Activated T-helper 1 cell treated with anti-CD3 and anti-CD28 coated beads, Interleukin-12 subunit alpha, Interleukin-12 subunit beta, Interleukin-2, Interleukin-4 antibody, amounts not matched to agents 30 ng/mL and 10 ng/mL and 1 ng/mL, durations not matched to agents 14 hours and 24 hours and 36 hours (primary cell): ENCODE measurements at regions not wholly inside any gene's neighbourhood (a gene's known extent, or its start where the extent isn't known, plus 50 kb on each side); places are given as distances from the start of the nearest gene placed in this dataset.

Source experiments
- DNase-seq: peaks from one replicate; pipeline ENCODE4 v3.0.0; 2021; ENCODE audit warnings: low spot score
- H3K27ac Mint-ChIP-seq: one replicate; pipeline ENCODE4 v1.8.0; 2021; ENCODE audit warnings: mild to moderate bottlenecking, mixed read lengths
- H3K27me3 Mint-ChIP-seq: one replicate; pipeline ENCODE4 v1.8.0; 2022; ENCODE audit warnings: mild to moderate bottlenecking, moderate library complexity, mixed read lengths; ENCODE audit not compliant: insufficient read depth
- H3K36me3 Mint-ChIP-seq: one replicate; pipeline ENCODE4 v1.8.0; 2021; ENCODE audit warnings: low read depth, mixed read lengths
- H3K4me1 Mint-ChIP-seq: one replicate; pipeline ENCODE4 v1.8.0; 2021; ENCODE audit warnings: low read depth, mixed read lengths
- H3K4me3 Mint-ChIP-seq: one replicate; pipeline ENCODE4 v1.8.0; 2021; ENCODE audit warnings: mild to moderate bottlenecking, moderate library complexity, mixed read lengths
- H3K9me3 Mint-ChIP-seq: one replicate; pipeline ENCODE4 v1.8.0; 2021; ENCODE audit warnings: mixed read lengths
- intact Hi-C: fragments of 100-400 bp; cut with micrococcal nuclease; formaldehyde crosslinking; loops from one replicate; pipeline ENCODE4 v1.15.1; 2024

- peak overlapping the region; percentile 71 for H3K27ac Mint-ChIP-seq
- intact Hi-C loops, result loop anchor here (10.0 kb wide), 1 partner anchor 1482 kb away; no protein-coding TSS in a partner anchor
- H3K4me3 Mint-ChIP-seq, result peak overlapping the region; percentile 22
These were observed 75.2 kb downstream of the INSIG1 start for GRCh38 chr7:155372782-155373358.

GRCh38 chr7:155373359-155374273 lies 75.9 kb downstream of the INSIG1 start:
- Mint-ChIP-seq H3K4me1 (peaks cover 24% of the 10 kb centered on the region), H3K27me3 (peaks cover 75% of the 10 kb centered on the region), H3K27ac (peak overlapping the region; percentile 71), H3K4me3 (peak overlapping the region; percentile 22), H3K36me3 (no peaks in the 10 kb centered on the region), H3K9me3 (no peaks in the 10 kb centered on the region)
- DNase-seq, result no peak
- intact Hi-C loops, result loop anchor here (2.0 to 10.0 kb wide), 3 partner anchors 83 to 1481 kb away; no protein-coding TSS in a partner anchor

More at GRCh38 chr7:155372782-155373358, 75.2 kb downstream of the INSIG1 start:
- Mint-ChIP-seq H3K4me1 (peaks cover 24% of the 10 kb centered on the region), H3K36me3 (no peaks in the 10 kb centered on the region), H3K27me3 (peaks cover 73% of the 10 kb centered on the region), H3K9me3 (no peaks in the 10 kb centered on the region)
- DNase-seq, result no peak

GRCh38 chr7:155374276-155375252 lies 76.9 kb downstream of the INSIG1 start:
- H3K27ac Mint-ChIP-seq, result peak overlapping the region; percentile 55
- peak overlapping the region; percentile 39 for H3K4me3 Mint-ChIP-seq
- H3K9me3 Mint-ChIP-seq, result no peaks in the 10 kb centered on the region
- intact Hi-C loops, result loop anchor here (1.0 to 10.0 kb wide), 4 partner anchors 82 to 1632 kb away; no protein-coding TSS in a partner anchor
- peaks cover 77% of the 10 kb centered on the region for H3K27me3 Mint-ChIP-seq
- no peak for DNase-seq
- H3K4me1 Mint-ChIP-seq, result peaks cover 25% of the 10 kb centered on the region
- no peaks in the 10 kb centered on the region for H3K36me3 Mint-ChIP-seq

- intact Hi-C loops, result loop anchor here (1.0 to 10.0 kb wide), 6 partner anchors 81 to 1631 kb away; no protein-coding TSS in a partner anchor
- no peaks in the 10 kb centered on the region for H3K36me3 Mint-ChIP-seq
- no peak overlapping the region for H3K4me3 Mint-ChIP-seq
- peaks cover 78% of the 10 kb centered on the region for H3K27me3 Mint-ChIP-seq
- H3K4me1 Mint-ChIP-seq, result peaks cover 35% of the 10 kb centered on the region
- no peaks in the 10 kb centered on the region for H3K9me3 Mint-ChIP-seq
- DNase-seq, result no peak
- H3K27ac Mint-ChIP-seq, result peak overlapping the region; percentile 75
These were observed 77.9 kb downstream of the INSIG1 start for GRCh38 chr7:155375337-155376277.

GRCh38 chr7:155377071-155377837 lies 79.6 kb downstream of the INSIG1 start:
- intact Hi-C loops, result loop anchor here (2.0 to 10.0 kb wide), 3 partner anchors 432 to 1626 kb away; no protein-coding TSS in a partner anchor
- peaks cover 80% of the 10 kb centered on the region for H3K27me3 Mint-ChIP-seq
- H3K36me3 Mint-ChIP-seq, result no peaks in the 10 kb centered on the region
- H3K9me3 Mint-ChIP-seq, result no peaks in the 10 kb centered on the region
- H3K27ac Mint-ChIP-seq, result no peak overlapping the region
- H3K4me1 Mint-ChIP-seq, result peaks cover 40% of the 10 kb centered on the region
- no peak overlapping the region for H3K4me3 Mint-ChIP-seq
- DNase-seq, result no peak

GRCh38 chr7:155377838-155378579 lies 79.9 kb upstream of the EN2 start:
- intact Hi-C loops, result loop anchor here (2.0 to 10.0 kb wide), 3 partner anchors 431 to 1625 kb away; no protein-coding TSS in a partner anchor
- no peak for DNase-seq
- Mint-ChIP-seq H3K27me3 (peaks cover 77% of the 10 kb centered on the region), H3K27ac (no peak overlapping the region), H3K36me3 (no peaks in the 10 kb centered on the region), H3K4me3 (no peak overlapping the region), H3K9me3 (no peaks in the 10 kb centered on the region), H3K4me1 (peaks cover 38% of the 10 kb centered on the region)

GRCh38 chr7:155378580-155378934 lies 79.4 kb upstream of the EN2 start:
- no peak overlapping the region for H3K4me3 Mint-ChIP-seq
- no peaks in the 10 kb centered on the region for H3K36me3 Mint-ChIP-seq
- H3K4me1 Mint-ChIP-seq, result peaks cover 32% of the 10 kb centered on the region
- H3K9me3 Mint-ChIP-seq, result no peaks in the 10 kb centered on the region
- DNase-seq, result no peak
- intact Hi-C loops, result loop anchor here (10.0 kb wide), 1 partner anchor 1476 kb away; no protein-coding TSS in a partner anchor
- H3K27me3 Mint-ChIP-seq, result peaks cover 76% of the 10 kb centered on the region
- no peak overlapping the region for H3K27ac Mint-ChIP-seq

- peaks cover 77% of the 10 kb centered on the region for H3K27me3 Mint-ChIP-seq
- peaks cover 32% of the 10 kb centered on the region for H3K4me1 Mint-ChIP-seq
- intact Hi-C loops, result loop anchor here (10.0 kb wide), 1 partner anchor 1476 kb away; no protein-coding TSS in a partner anchor
- H3K36me3 Mint-ChIP-seq, result no peaks in the 10 kb centered on the region
- DNase-seq, result no peak
- H3K9me3 Mint-ChIP-seq, result no peaks in the 10 kb centered on the region
- H3K4me3 Mint-ChIP-seq, result no peak overlapping the region
- no peak overlapping the region for H3K27ac Mint-ChIP-seq
These were observed 78.7 kb upstream of the EN2 start for GRCh38 chr7:155378959-155379871.

- H3K36me3 Mint-ChIP-seq, result no peaks in the 10 kb centered on the region
- H3K27ac Mint-ChIP-seq, result peak overlapping the region; percentile 2
- H3K9me3 Mint-ChIP-seq, result no peaks in the 10 kb centered on the region
- peaks cover 27% of the 10 kb centered on the region for H3K4me1 Mint-ChIP-seq
- intact Hi-C loops, result loop anchor here (2.0 kb wide), 2 partner anchors 72 to 128 kb away; no protein-coding TSS in a partner anchor
- peaks cover 69% of the 10 kb centered on the region for H3K27me3 Mint-ChIP-seq
- H3K4me3 Mint-ChIP-seq, result no peak overlapping the region
- DNase-seq, result peak; percentile 47
These were observed 77.6 kb upstream of the EN2 start for GRCh38 chr7:155380221-155380861.
